C4-2B (cell line): ENCODE measurements at regions not wholly inside any gene's neighbourhood (a gene's known extent, or its start where the extent isn't known, plus 50 kb on each side); places are given as distances from the start of the nearest gene placed in this dataset.

Experiments used
- ZFX ChIP-seq: fragments of 450-650 bp; IDR thresholded peaks from 2 replicates; pipeline ENCODE4 v1.6.1; 2017
- TF ChIP-seq, protein P1 (sequence below): fragments of 450-650 bp; conservative IDR thresholded peaks from 2 replicates; pipeline ENCODE4 v1.5.1; 2017; ENCODE audit warnings: mild to moderate bottlenecking

GRCh38 chr1:101325144-101325543 is 88.3 kb downstream of the S1PR1 start:
- TF ChIP-seq, protein P1, sequence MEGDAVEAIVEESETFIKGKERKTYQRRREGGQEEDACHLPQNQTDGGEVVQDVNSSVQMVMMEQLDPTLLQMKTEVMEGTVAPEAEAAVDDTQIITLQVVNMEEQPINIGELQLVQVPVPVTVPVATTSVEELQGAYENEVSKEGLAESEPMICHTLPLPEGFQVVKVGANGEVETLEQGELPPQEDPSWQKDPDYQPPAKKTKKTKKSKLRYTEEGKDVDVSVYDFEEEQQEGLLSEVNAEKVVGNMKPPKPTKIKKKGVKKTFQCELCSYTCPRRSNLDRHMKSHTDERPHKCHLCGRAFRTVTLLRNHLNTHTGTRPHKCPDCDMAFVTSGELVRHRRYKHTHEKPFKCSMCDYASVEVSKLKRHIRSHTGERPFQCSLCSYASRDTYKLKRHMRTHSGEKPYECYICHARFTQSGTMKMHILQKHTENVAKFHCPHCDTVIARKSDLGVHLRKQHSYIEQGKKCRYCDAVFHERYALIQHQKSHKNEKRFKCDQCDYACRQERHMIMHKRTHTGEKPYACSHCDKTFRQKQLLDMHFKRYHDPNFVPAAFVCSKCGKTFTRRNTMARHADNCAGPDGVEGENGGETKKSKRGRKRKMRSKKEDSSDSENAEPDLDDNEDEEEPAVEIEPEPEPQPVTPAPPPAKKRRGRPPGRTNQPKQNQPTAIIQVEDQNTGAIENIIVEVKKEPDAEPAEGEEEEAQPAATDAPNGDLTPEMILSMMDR, result no peak
- no peak for TF ChIP-seq ZFX
